K562 (cell line): ENCODE measurements at regions not wholly inside any gene's neighbourhood (a gene's known extent, or its start where the extent isn't known, plus 50 kb on each side); places are given as distances from the start of the nearest gene placed in this dataset.

ENCODE experiments used
- CTCF ChIP-seq, 3 experiments: IDR thresholded peaks in 2 of 3; conservative IDR thresholded peaks in 1 of 3; 2 replicates each; pipeline ENCODE4 v1.5.1; 2011 to 2012; ENCODE audit warnings: low read length in 3 of 3, mild to moderate bottlenecking in 3 of 3, control low read depth in 2 of 3, improper control_type of control experiment in 1 of 3, inconsistent platforms in 1 of 3, low read depth in 1 of 3, mixed read lengths in 1 of 3, moderate library complexity in 1 of 3; ENCODE audit not compliant: insufficient read depth in 2 of 3
- MTA2 ChIP-seq: fragments of 450-650 bp; IDR thresholded peaks from 2 replicates; pipeline ENCODE4 v1.6.1; 2016; ENCODE audit warnings: low read depth
- NELFE ChIP-seq: IDR thresholded peaks from 2 replicates; pipeline ENCODE4 v1.6.1; 2011; ENCODE audit warnings: mild to moderate bottlenecking; ENCODE audit not compliant: insufficient read depth, insufficient read length
- RAD21 ChIP-seq, 2 experiments: fragments of 250-450 bp in 1 of 2; fragments of 450-650 bp in 1 of 2; sonication (Bioruptor Pico) in 1 of 2; formaldehyde crosslinking in 1 of 2; IDR thresholded peaks in 1 of 2; conservative IDR thresholded peaks in 1 of 2; 2 replicates each; pipeline versions ENCODE4 v1.4.0 to v1.8.0; 2020 to 2022; ENCODE audit warnings: mild to moderate bottlenecking in 2 of 2, moderate library complexity in 1 of 2
- SPI1 ChIP-seq: IDR thresholded peaks from 2 replicates; pipeline ENCODE4 v1.6.1; 2011; ENCODE audit warnings: low read depth, low read length, control low read depth, borderline replicate concordance
- TRIM24 ChIP-seq, 2 experiments: fragments of 450-650 bp; IDR thresholded peaks; 2 replicates each; pipeline ENCODE4 v1.6.1; 2016

DNA sequence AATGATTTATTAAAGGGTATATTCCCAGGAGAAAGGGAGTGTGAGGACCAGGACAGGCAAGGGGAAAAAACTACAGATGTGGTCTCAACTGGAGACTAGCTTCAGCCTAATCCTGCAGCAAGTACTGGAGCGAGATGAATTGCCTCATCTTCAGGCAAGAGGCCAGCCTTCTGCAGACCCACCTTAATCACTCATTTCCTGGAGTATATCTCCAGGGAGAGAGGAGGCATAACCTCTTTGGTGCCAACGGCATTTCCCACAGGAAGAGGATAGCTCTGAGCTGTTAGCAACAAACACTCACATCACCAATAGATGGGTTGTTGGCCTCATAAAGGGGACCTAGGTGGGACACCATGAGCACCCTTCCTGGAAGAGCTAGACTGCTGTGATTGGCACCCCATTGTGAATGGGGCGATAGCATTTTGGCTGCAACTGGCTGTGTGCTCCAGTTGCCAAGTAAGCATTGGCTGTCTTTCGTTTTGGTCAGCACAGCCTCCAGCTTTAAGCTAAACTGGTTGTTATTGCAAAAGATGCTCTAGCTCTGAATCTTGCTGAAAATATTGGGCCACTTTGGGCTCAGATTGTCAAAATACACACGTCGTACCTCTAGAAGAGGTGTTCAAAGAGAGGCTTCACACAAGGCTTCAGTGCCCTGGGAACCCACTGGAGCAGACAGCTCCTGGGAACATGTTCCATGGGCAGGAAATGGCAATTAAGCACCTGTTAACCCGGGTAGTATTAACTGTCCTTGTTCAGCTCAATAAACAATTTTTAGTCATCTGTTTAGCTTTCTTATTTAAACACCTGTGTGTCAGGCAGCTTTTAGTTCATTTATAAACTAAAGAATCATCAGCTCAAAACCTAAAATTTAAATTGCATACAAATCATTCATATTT is 314.8 kb upstream of the C1orf87 start:
- no peak for TF ChIP-seq MTA2
- TF ChIP-seq RAD21 (CRISPR knock-in tag; conservative IDR thresholded peaks at IDR 0.05 in 1 of 2, IDR thresholded peaks at IDR 0.05 in 1 of 2): no peak
- no peak for TF ChIP-seq SPI1
- TF ChIP-seq CTCF (IDR thresholded peaks at IDR 0.05 in 2 of 3, conservative IDR thresholded peaks at IDR 0.05 in 1 of 3; ENCODE audit: insufficient read depth in 2 of 3, low read depth in 1 of 3, low read length in 3 of 3): no peak
- no peak for TF ChIP-seq NELFE
- no peak for TF ChIP-seq TRIM24 (IDR thresholded peaks at IDR 0.05)
